SK-N-SH treated with all-trans-retinoic acid at 6 μM for 48 hours (cell line): ENCODE measurements at regions not wholly inside any gene's neighbourhood (a gene's known extent, or its start where the extent isn't known, plus 50 kb on each side); places are given as distances from the start of the nearest gene placed in this dataset.

ENCODE experiments used
- ARNTL ChIP-seq: fragments of 450-650 bp; formaldehyde crosslinking; IDR thresholded peaks from 2 replicates; pipeline ENCODE4 v1.5.0; 2020; ENCODE audit warnings: low read depth, mild to moderate bottlenecking, moderate library complexity, borderline replicate concordance
- ESRRG ChIP-seq: fragments of 250-450 bp; sonication (Bioruptor Pico); IDR thresholded peaks from 2 replicates; pipeline ENCODE4 v1.6.1; 2021; ENCODE audit warnings: mild to moderate bottlenecking
- ZC3H10 ChIP-seq: fragments of 250-450 bp; sonication (Bioruptor Pico); IDR thresholded peaks from 2 replicates; pipeline ENCODE4 v1.5.1; 2021; ENCODE audit warnings: mild to moderate bottlenecking, moderate library complexity
- ZFP3 ChIP-seq: fragments of 250-450 bp; sonication (Bioruptor Pico); IDR thresholded peaks from 2 replicates; pipeline ENCODE4 v1.5.0; 2020; ENCODE audit warnings: mild to moderate bottlenecking, moderate library complexity
- ZFP30 ChIP-seq: fragments of 450-650 bp; formaldehyde crosslinking; IDR thresholded peaks from 2 replicates; pipeline ENCODE4 v1.5.0; 2022; ENCODE audit warnings: mild to moderate bottlenecking, moderate library complexity
- ZNF70 ChIP-seq: fragments of 450-650 bp; formaldehyde crosslinking; IDR thresholded peaks from 2 replicates; pipeline ENCODE4 v1.5.0; 2020; ENCODE audit warnings: mild to moderate bottlenecking, moderate library complexity
- TF ChIP-seq, protein P1 (sequence below): fragments of 250-450 bp; sonication (Bioruptor Pico); IDR thresholded peaks from 2 replicates; pipeline ENCODE4 v1.8.0; 2020; ENCODE audit warnings: mild to moderate bottlenecking, moderate library complexity, borderline replicate concordance

- TF ChIP-seq ARNTL (CRISPR knock-in tag) (no peak), ZFP30 (CRISPR knock-in tag) (no peak), ESRRG (CRISPR knock-in tag) (no peak), ZC3H10 (no peak), ZNF70 (no peak), ZFP3 (CRISPR knock-in tag) (no peak)
- TF ChIP-seq, protein P1, sequence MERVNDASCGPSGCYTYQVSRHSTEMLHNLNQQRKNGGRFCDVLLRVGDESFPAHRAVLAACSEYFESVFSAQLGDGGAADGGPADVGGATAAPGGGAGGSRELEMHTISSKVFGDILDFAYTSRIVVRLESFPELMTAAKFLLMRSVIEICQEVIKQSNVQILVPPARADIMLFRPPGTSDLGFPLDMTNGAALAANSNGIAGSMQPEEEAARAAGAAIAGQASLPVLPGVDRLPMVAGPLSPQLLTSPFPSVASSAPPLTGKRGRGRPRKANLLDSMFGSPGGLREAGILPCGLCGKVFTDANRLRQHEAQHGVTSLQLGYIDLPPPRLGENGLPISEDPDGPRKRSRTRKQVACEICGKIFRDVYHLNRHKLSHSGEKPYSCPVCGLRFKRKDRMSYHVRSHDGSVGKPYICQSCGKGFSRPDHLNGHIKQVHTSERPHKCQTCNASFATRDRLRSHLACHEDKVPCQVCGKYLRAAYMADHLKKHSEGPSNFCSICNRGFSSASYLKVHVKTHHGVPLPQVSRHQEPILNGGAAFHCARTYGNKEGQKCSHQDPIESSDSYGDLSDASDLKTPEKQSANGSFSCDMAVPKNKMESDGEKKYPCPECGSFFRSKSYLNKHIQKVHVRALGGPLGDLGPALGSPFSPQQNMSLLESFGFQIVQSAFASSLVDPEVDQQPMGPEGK (CRISPR knock-in tag), result no peak
Measured at GRCh38 chr7:25908154-25908949, 243.6 kb upstream of the NFE2L3 start.
